ENCODE measurements at regions not wholly inside any gene's neighbourhood (a gene's known extent, or its start where the extent isn't known, plus 50 kb on each side); places are given as distances from the start of the nearest gene placed in this dataset.

DNA sequence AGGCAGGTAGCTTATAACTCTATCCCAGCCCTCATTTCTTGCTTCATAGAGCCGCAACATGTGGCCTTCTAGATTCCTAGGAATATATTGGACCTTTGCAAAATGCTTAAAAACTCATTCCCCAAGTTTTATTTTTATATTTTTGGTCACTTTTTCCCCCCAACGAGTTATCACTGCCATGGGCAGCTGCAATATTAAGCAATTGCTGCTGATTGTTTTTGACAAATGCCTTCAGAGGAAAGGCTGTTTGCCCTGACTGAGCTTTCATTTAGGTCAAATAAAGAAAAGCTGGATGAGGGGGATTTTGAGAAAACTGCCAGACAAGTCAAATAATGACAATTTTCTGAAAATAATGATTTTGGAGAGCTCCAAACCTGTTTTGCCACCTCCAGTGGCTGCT, 976.9 kb upstream of the MBL2 start:
- no peak for DNase-seq (ENCODE audit: low spot score)

DNA sequence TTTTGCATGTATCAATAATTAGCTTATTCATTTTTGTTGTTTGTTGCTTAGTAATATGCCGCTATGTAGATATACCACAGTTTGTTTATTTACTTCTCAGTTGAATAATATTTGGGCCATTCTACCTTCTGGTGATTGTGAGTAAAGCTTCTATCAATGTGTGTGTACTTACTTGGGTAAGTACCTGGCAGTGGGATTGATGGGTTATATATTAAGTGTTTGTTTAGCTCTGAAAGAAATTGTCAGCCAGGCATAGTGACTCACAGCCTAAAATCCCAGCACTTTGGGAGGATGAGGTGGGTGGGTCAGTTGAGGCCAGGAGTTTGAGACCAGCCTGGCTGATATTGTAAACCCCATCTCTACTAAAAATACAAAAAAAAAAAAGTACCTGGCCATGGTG, 975.7 kb upstream of the MBL2 start:
- no peak for DNase-seq (ENCODE audit: low spot score)

DNA sequence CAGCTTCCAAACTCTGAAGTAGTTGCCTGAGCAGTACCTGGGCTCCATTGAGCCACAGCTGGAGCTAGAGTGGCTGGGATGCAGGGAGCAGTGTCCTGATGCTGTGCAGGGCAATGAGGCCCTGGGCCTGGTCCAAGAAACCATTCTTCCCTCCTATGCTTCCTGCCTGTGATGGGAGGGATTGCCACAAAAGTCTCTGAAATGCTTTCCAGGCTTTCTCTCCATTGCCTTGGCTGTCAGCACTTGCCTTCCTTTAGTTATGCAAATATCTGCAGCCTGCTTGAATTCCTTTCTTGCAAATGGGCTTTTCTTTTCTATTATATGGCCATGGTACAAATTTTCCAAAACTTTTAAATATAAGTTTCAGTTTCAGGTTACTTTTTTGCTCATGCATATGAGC, 972.2 kb upstream of the MBL2 start:
- DNase-seq (ENCODE audit: low spot score): no peak

DNA sequence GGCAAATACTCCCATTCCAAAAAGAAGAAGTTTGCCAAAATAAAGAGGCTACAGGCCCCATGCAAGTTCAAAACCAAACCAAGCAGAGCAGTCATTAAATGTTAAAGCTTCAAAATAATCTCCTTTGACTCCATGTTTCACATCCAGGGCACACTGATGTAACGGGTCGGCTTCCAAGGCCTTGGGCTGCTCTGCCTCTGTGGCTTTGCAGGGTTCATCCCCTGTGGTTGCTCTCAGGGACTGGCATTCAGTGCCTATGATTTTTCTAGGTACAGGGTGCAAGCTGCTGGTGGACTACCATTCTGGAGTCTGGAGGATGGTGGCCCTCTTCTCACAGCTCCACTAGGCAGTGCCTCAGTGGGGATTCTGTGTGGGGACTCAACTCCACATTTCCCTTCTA, 971.6 kb upstream of the MBL2 start:
- DNase-seq (ENCODE audit: low spot score): no peak

DNA sequence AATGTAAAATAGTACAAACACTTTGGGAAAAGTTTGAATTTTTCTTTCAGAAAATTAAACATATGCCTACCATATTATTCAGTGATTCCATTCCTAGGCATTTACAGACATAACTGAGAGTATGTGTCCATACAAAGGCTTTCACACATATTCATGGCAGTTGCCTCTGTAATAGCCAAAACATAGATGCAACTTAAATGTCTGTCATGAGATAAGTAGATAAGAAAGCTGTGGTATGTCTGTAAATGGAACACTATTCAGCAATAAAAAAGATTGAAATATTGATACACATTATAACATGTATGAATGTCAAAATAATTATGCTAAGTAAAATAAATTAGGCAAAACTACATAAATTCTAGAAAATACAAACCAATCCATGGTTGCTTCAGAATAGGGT, 964.5 kb upstream of the MBL2 start:
- no peak for DNase-seq (ENCODE audit: low spot score)

DNA sequence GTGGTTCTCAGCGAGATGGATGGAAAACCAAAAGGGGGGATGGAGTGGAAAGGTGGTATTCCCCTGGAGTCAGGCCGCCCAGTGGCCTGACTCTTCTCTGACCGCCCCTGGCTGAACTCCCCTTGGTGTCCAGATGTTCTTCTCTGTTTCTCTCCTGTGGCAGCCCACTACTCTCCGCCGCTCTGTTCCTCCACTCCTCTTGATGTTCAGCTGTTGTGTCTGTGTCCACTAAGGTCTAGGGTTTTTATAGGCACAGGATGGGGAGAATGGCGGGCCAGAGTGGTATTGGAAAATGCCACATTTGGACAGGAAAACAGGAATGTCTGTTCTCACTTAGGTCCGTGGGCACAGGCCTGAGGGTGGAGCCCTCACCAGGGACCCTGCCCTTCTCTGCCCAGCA, 954.3 kb upstream of the MBL2 start:
- no peak for DNase-seq (ENCODE audit: low spot score)

DNA sequence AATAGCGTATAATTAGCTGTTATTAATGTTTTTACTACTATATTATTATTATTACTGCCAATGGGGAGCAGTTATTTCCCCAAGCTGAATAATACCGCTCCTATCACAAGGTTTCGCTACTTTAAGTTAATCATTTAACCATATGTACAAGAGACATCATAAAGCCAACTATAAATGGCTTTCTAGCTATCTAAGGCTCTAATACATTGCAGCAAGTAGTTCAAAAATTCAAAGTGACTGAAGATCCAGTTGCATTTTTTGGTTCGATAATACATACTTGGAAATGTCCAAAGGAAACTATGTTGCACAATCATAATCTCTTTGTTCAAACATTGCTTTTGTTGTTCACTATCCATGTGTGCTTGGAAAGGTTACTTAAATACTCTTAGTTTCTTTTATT, 952.0 kb upstream of the MBL2 start:
- DNase-seq (ENCODE audit: low spot score): no peak

DNA sequence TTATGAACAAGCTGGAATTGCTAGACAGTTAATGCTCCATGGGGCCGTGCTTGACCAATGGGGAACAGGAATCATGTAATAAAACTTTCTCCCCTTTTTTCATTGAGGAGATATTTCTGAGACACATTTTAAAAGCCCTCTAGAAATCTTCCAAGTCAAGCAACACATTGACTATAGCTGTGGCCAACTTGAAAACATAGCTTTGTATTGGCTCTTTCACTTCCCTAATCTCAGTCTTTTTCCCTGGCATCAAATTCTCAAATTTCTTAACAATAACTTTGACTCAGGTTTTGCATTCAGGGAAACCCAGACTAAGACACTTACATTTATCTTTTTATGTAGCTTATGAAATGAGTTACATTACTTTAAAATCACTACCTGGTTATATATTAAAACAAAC, 947.1 kb upstream of the MBL2 start:
- DNase-seq (ENCODE audit: low spot score): no peak

DNA sequence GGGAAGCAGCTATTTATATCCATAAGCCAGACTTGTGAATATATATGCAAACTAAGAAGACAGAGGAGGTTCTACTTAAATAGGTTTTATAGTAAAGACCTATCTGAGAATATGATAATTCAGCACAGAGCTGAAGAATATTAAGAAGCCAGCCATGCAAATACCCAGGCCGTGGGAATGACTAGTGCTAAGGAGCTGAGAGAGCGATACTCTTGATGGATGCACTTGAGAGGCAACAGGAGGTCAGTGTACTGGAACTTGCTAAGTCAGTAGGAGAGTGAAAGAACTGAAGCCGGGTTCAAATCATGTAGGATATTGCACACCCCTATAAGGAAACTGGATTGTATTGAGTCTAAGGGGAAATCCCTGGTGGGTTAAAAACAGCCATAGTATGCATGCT, 943.6 kb upstream of the MBL2 start:
- no peak for DNase-seq (ENCODE audit: low spot score)

DNA sequence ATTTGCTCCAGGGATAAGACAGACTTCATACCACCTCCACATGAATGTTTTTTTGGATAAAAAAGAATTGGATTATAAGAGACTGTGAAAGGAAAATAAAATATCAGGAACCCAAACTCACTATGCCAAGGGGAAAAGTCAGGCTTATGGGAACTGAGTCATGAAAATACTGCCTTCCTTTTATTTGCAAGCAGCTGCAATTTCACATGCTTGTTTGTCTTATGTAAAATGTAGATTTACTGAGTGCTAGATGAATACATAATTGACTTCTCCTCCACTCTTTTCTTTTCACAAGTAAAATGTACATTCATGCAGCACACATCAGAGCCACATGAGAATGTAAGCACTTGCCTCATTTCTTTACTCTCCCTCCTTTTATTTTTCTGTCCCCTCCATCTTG, 940.8 kb upstream of the MBL2 start:
- DNase-seq (ENCODE audit: low spot score): no peak

DNA sequence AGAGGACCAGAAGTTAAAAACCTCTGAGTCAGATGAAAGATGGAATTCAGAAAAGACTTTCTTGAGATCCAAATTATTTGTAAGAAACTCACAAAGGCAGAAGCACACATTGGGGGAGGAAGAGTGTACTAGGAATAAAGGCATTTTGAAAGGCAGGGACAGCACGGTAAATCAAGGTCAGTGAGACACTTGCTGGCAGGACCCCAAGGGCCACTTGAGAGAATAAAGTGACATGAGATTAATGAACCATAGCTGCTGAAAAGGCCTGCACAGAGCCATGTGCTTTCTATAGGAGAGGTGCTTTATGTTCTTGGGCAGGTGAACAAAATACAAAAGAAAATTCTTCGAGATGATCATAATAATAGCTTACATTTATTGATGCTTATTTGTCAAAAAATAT, 929.9 kb upstream of the MBL2 start:
- no peak for DNase-seq (ENCODE audit: low spot score)

DNA sequence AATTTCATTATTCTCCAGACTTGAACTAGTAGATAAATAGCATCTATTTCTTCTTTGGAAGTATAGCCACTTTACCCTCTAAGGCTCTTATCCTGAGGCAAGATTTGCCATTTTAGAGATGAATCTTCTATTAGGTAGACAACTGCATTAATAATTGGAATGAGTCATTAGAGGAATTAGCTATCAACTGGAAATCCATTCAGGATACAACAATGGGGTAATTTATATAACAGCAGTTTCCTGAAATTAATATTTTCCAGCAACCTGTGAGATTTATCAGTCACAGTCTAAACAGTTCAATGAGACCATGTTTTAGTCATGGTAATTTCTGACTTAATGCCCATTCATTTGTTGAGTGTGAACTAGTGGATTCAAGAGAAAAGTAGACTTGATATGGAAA, 928.6 kb upstream of the MBL2 start:
- no peak for DNase-seq (ENCODE audit: low spot score)

DNA sequence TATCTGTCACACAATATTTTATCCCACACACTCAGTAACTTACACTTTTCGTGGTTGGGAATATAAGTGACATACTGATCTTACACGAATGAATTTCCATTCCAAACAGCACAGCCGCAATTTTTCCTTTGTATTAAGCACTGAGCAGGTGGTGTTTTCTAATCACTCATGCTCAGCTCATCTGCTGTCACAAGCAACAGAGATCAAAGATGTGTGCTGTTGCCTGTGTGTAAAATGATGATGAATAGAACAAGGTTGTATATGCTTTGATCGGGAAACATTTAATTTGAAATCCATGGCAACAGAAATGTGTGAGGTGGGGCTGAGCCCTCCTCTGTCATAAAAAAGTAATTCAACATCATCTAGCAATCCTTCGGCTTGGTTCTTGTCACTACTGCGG, 927.7 kb upstream of the MBL2 start:
- no peak for DNase-seq (ENCODE audit: low spot score)

DNA sequence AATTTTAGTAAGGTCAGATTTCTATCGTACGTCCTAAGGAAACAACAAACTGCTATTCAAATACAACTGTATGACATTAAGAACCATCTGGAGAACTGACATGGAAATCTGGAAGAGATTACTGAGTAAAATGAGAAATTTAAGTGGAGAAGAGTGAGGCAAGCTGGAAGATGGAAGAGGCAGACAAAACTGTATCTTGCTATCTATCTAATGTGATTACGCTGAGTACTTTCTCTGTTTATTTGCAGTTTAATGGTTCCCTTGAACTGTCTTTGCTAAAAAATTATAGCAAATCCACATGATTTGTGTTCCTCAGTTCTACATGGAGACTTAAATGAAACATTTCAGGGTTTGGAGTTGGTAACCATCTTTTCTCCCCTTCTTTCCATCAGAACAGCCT, 927.1 kb upstream of the MBL2 start:
- no peak for DNase-seq (ENCODE audit: low spot score)

DNA sequence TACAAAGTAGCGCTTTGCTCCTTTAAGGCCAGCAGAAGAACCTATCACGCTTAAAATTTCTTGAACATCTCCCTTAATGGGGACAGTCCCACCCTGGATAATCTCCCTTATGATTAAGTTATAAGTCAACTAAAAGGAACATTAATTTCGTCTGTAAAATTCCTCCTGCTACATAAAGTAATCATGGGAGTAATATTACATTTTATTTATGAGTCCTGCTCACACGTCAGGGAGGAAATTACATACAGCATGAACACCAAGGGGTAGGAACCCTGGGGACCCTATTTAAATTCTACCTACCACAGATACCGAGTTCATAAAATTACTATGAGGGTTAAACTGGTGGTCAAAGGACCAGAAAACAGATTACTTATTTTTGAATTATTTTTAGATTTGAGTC, 926.6 kb upstream of the MBL2 start:
- no peak for DNase-seq (ENCODE audit: low spot score)

DNA sequence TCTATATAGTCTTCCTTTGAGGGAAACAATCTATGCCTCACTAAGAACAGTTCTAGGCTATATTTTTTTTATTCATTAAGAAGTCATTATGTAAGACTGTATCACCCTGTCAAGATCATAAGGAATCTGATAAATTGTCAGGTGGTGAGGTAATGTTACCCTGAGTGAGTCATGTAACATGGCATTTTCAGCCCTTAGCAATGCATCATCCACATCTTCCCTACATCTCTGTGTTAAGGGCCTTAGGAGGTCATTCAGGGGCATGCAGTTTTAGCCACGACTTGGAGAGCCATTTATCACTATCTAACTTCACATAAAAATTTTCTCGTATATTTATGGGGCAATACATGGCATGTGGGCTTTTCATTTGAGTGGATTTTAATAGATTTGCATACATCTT, 924.5 kb upstream of the MBL2 start:
- DNase-seq (ENCODE audit: low spot score): peak; percentile 63

DNA sequence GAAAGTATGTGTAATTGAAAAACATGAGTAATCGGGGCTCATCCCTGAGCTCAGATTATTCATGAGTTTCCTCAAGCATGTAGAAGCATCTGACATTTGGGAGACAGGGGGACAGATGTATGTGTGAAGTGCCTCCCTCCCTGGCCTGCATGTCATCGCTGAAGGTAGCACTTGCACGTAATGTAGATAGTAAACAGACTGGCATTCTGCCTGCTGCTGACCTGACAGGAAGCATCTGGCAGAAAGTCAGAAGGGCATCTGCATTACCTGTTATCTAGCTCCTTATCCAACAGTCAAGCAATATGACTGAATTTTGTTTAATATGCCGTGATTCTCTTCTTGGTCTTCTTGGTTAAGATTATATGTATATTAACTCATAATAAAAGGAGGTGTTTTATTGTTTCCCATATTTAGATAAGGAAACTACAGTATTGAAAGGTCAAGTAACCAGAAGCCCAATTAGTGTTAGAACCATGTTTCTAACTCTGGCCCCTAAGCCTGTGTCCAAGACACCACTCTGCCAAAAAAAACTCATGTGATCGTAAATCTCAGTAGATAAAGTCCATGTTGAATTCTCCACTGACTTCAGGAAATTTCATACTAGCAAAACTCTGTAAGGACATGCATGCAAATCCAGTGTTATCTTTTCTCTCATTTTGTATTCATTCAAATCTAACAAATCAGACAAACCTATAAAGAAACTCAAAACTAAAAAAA, 918.1 kb upstream of the MBL2 start:
- DNase-seq (ENCODE audit: low spot score): no peak

DNA sequence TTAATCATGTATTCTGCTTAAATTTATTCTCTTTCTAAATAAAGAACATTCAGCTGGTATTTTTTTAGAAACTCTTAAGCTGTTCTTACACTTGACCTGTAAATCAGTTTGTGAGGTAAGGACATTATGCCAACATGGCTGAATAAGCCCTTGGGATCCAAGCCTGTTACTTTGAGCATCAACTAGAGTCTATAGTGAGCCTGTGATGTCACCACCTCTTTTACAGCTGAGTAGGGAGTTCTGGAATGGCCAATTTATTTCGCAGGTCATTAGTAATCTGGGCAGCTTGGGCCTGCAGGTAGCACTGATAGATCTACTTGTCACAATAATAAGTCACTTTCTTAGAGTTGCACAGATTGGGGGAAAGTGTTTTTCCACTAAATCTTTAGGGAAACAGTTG, 915.2 kb upstream of the MBL2 start:
- DNase-seq (ENCODE audit: low spot score): no peak

DNA sequence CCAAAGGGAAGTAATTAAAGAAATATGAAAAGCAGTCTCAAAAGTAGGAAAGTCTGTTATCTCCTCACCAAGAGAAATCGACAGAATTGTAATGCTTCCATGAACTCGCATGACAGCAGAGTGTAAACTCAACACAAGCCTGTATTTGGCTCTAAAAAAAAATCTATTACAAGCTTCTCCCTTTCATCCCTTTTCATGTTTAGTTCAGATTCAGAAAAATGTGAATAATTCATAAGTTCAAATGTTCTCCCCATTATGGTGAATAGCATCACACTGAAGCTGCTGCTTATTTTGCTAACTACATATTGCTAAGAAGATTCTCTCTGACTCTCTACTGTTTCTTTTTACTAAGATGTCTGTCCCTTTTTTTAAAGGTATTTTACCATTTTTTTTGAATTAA, 910.3 kb upstream of the MBL2 start:
- DNase-seq (ENCODE audit: low spot score): no peak

DNA sequence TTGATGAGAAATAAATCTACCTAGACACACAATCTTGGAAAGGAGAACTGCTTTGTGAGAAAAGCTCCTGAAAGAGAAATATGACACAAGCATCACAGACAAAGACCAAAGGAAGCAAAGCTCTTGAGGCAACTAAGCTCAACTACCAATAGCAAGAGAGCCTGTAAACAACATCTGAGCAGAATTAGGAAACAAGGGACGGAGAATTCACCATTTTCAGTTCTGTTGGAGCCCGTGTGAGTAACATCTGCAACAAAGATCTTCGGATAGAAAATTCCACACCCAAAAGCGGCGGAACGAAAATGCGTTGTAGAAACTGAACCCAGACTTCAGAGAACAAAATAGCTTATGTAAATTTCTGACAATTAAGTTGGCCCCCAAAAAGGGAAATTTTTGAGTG, 909.9 kb upstream of the MBL2 start:
- no peak for DNase-seq (ENCODE audit: low spot score)

DNA sequence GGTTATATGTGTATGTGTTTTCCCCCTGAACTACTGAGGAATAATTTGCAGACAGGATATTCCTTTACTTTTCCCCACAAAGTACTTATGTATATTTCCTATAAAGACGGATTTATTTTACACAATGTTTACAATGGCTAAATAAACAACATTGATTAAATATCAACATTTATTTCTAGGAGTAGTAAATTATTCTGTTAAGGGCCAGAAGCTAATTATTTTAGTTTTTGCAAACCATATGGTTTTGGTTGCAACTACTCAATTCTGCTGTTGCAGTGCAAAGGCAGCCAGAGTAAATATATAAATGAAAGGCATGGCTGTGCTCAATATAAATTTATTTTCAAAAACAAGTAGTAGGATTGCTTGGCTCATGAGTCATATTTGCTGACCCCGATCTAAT, 907.1 kb upstream of the MBL2 start:
- no peak for DNase-seq (ENCODE audit: low spot score)

DNA sequence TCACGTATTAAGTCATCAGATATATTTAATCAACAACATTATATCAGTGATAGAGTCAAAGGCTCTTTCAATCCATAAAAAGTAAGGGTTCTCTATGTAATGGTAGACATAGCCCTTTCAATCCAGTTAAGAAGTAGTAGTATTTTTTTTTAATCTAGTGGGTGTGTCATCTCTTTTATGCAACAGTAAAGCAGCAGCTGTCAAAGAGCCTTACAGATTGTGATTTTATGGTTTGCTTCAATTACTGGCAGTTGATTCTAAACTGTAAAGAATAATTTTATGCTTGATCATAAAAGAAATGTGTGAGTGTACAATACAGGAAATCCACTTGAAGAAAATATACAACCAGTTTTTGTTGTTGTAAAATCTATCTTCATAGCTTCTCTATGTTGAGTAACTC, 902.6 kb upstream of the MBL2 start:
- DNase-seq (ENCODE audit: low spot score): no peak

DNA sequence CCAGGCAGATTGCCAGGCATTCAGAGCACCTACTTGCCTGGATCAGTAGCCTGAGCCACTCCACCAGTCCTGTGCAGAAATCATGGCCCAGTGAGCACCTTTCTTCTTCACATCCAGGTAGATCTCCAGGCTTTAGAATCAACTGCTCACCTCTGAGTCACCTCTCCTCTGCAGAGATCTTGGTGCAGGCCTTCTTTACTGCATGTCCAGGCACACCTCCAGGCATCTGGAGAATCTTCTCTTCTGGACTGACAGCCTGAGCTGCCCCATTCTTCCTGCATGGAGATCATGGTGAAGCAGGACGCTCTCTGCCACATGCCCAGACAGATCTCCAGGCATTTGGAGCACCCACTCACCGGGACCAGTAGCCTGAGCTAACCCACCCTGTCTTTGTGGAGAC, 894.5 kb upstream of the MBL2 start:
- no peak for DNase-seq (ENCODE audit: low spot score)

DNA sequence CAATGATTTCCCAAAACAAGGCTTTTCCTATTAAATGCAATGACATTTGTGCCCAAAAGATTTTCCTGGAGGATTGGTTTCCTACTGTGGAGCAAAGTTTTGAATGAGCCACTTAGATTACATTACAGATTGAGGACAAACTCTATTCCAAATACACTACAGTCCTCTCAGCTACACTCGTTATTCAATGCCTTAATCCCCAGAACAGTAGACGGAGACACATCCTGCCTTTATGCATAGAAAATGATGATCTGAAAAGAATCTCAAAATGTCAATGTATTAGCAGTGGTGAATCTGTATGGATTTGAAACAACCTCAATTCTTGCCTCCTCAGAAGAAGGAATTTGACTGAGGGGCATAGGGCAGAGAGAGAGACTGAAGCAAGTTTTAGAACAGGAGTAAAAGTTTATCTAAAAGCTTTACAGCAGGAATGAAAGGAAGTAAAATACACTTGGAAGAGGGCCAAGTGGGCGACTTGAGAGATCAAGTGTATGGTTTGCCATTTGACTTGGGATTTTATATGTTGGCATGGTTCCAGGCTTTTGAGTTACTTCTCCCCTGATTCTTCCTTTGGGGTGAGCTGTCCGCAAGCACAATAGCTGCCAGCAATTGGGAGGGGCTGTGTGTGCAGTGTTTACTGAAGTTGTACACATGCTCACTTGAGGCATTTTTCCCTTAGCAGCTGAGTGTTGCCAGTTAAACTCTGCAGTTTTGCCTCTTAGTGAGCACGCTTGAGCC, 891.9 kb upstream of the MBL2 start:
- no peak for DNase-seq (ENCODE audit: low spot score)

Data from RKO (cell line).